ENCODE measurements at regions not wholly inside any gene's neighbourhood (a gene's known extent, or its start where the extent isn't known, plus 50 kb on each side); places are given as distances from the start of the nearest gene placed in this dataset.

DNA sequence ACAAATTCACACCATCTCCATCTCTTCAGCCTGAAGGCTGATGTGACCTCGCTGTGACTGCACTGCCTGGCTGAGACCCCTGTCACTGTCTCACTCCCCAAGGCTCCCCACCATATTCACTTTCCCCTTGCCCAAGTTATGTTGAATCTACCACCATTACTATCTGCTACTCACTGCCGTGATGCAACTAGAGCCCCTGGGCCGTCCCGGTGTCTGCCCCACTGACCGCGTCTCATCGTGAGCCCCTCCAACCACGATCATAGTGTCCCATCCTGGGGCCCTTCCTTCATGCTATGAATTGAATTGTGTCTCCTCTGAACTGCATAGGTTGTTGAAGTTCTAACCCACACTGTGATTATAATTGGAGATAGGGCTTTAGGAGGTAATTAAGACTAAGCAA is 71.9 kb upstream of the CHST15 start:
- TF ChIP-seq, protein P1, sequence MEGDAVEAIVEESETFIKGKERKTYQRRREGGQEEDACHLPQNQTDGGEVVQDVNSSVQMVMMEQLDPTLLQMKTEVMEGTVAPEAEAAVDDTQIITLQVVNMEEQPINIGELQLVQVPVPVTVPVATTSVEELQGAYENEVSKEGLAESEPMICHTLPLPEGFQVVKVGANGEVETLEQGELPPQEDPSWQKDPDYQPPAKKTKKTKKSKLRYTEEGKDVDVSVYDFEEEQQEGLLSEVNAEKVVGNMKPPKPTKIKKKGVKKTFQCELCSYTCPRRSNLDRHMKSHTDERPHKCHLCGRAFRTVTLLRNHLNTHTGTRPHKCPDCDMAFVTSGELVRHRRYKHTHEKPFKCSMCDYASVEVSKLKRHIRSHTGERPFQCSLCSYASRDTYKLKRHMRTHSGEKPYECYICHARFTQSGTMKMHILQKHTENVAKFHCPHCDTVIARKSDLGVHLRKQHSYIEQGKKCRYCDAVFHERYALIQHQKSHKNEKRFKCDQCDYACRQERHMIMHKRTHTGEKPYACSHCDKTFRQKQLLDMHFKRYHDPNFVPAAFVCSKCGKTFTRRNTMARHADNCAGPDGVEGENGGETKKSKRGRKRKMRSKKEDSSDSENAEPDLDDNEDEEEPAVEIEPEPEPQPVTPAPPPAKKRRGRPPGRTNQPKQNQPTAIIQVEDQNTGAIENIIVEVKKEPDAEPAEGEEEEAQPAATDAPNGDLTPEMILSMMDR (IDR thresholded peaks at IDR 0.05), result no peak
- TF ChIP-seq POLR2A (IDR thresholded peaks at IDR 0.05), result no peak
